Tibial artery (tissue), 4 donors: ENCODE measurements at regions not wholly inside any gene's neighbourhood (a gene's known extent, or its start where the extent isn't known, plus 50 kb on each side); places are given as distances from the start of the nearest gene placed in this dataset.

Experiments used
- DNase-seq, 2 donors: peaks; one replicate each; pipeline ENCODE4 v3.0.0-alpha.2; 2019
- H3K27ac ChIP-seq, 2 donors: fragments of 200-600 bp; sonication (generic) in 1 of 2; 1 replicate in 1 of 2; 2 replicates in 1 of 2; pipeline ENCODE4 v1.5.1; 2018 to 2019; ENCODE audit warnings: mild to moderate bottlenecking in 1 of 2
- H3K27me3 ChIP-seq, 2 donors: fragments of 200-600 bp; sonication (generic) in 1 of 2; one replicate each; pipeline versions ENCODE4 v1.5.1 to v1.6.0; 2016 to 2019
- H3K36me3 ChIP-seq, 3 donors: fragments of 200-600 bp; sonication (generic) in 2 of 3; one replicate each; pipeline ENCODE4 v1.5.1; 2016 to 2019; ENCODE audit warnings: mild to moderate bottlenecking in 2 of 3
- H3K4me1 ChIP-seq, 4 donors: fragments of 200-600 bp; sonication (generic) in 2 of 4; 1 replicate in 3 of 4; 2 replicates in 1 of 4; pipeline ENCODE4 v1.5.1; 2016 to 2019
- H3K4me3 ChIP-seq, 2 donors: fragments of 200-600 bp; sonication (generic) in 1 of 2; 1 replicate in 1 of 2; 2 replicates in 1 of 2; pipeline ENCODE4 v1.5.1; 2018 to 2019; ENCODE audit warnings: mild to moderate bottlenecking in 2 of 2
- H3K9me3 ChIP-seq, 3 donors: fragments of 200-600 bp; sonication (generic) in 1 of 3; one replicate each; pipeline ENCODE4 v1.5.1; 2016 to 2019
- intact Hi-C: fragments of 100-400 bp; cut with DNase I; formaldehyde crosslinking; loops from one replicate; pipeline ENCODE4 v1.15.0; 2023; ENCODE audit warnings: low total_unique reads
- TF ChIP-seq, protein P1 (sequence below), 2 experiments: fragments of 200-600 bp in 1 of 2; fragments of 450-650 bp in 1 of 2; IDR thresholded peaks; one replicate each; pipeline ENCODE4 v1.5.1; 2017 to 2019; ENCODE audit warnings: antibody characterized with exemption in 2 of 2, mild to moderate bottlenecking in 1 of 2, moderate library complexity in 1 of 2

GRCh38 chr20:12072221-12072953 is 154.7 kb downstream of the BTBD3 start:
- intact Hi-C loops: no loop called here
- Histone ChIP-seq H3K27ac (no peak overlapping the region), H3K9me3 (no peaks in the 10 kb centered on the region), H3K27me3 (no peaks in the 10 kb centered on the region), H3K36me3 (no peaks in the 10 kb centered on the region), H3K4me1 (peaks cover 0 to 3% (median 0%) of the 10 kb centered on the region in 4 donors), H3K4me3 (no peak overlapping the region)
- TF ChIP-seq, protein P1, sequence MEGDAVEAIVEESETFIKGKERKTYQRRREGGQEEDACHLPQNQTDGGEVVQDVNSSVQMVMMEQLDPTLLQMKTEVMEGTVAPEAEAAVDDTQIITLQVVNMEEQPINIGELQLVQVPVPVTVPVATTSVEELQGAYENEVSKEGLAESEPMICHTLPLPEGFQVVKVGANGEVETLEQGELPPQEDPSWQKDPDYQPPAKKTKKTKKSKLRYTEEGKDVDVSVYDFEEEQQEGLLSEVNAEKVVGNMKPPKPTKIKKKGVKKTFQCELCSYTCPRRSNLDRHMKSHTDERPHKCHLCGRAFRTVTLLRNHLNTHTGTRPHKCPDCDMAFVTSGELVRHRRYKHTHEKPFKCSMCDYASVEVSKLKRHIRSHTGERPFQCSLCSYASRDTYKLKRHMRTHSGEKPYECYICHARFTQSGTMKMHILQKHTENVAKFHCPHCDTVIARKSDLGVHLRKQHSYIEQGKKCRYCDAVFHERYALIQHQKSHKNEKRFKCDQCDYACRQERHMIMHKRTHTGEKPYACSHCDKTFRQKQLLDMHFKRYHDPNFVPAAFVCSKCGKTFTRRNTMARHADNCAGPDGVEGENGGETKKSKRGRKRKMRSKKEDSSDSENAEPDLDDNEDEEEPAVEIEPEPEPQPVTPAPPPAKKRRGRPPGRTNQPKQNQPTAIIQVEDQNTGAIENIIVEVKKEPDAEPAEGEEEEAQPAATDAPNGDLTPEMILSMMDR (IDR thresholded peaks at IDR 0.05): no peak
- no peak for DNase-seq

DNA sequence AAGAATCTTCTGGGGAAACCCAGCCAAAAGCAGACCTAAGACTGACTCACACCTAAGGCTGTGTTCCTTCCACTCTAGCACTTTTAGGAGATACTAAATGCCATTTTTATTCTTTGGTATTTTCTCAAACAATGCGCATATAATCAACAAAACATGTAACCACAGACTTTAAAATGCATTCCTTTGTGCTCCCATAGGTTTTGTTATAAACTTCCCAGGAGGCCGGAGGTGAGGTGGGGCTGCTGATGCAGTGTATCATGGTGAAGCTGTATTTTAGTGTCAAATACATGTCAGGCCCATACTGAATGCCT is 155.2 kb downstream of the BTBD3 start:
- peaks cover 0 to 3% (median 0%) of the 10 kb centered on the region in 4 donors for H3K4me1 ChIP-seq
- DNase-seq: no peak
- H3K4me3 ChIP-seq: no peak overlapping the region
- H3K9me3 ChIP-seq: no peaks in the 10 kb centered on the region
- TF ChIP-seq, protein P1 (IDR thresholded peaks at IDR 0.05): no peak
- no peaks in the 10 kb centered on the region for H3K27me3 ChIP-seq
- intact Hi-C loops: no loop called here
- H3K27ac ChIP-seq: no peak overlapping the region
- no peaks in the 10 kb centered on the region for H3K36me3 ChIP-seq

DNA sequence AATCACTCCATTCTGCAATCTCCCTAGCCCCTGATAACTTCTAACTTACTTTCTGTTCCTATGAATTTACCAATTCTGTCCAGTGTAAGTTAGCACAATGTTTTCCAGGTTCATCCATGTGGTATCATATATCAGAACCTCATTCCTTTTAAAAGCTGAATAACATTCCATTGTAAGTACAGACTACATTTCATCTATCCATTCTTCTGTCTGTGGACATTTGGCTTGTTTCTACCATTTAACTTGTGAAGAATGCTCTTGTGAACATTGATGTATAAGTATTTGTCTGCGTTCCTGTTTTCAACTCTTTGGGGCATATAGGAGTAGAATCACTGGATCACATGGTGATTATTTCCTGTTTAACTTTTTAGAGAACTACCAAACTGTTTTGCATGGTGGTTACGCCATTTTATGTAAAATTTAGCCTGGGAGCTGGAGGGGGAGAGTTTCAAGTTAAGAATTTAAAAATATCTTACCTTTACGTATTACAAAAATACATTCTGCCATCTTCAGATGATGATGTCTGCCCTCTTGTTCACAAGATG is 156.5 kb downstream of the BTBD3 start:
- no peak for DNase-seq
- no peak overlapping the region for H3K27ac ChIP-seq
- no peaks in the 10 kb centered on the region for H3K27me3 ChIP-seq
- no peaks in the 10 kb centered on the region for H3K9me3 ChIP-seq
- H3K36me3 ChIP-seq: no peaks in the 10 kb centered on the region
- H3K4me1 ChIP-seq: no peaks in the 10 kb centered on the region
- intact Hi-C loops: no loop called here
- no peak overlapping the region for H3K4me3 ChIP-seq
- TF ChIP-seq, protein P1 (IDR thresholded peaks at IDR 0.05): no peak

DNA sequence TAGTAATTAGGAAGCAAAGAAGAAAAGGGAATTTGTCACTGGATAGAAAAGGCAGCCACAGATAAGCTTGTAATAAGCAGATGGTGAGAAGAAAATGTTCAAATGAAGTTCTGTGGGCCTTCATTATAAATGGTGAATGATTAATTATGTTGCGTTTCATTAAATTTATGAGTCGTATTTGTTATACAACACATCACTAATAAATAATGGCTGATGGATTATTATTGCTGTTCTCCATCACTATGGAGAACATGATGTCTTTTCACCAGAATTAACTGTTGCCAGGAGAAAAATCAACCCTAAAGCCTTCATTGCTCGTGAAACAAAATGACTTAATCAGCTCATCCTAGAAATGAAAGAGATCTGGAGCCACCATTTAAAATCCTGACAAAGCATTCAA is 158.5 kb downstream of the BTBD3 start:
- intact Hi-C loops: no loop called here
- H3K36me3 ChIP-seq: no peaks in the 10 kb centered on the region

GRCh38 chr20:12077875-12078274 is 160.2 kb downstream of the BTBD3 start:
- DNase-seq: no peak
- Histone ChIP-seq H3K27me3 (no peaks in the 10 kb centered on the region), H3K9me3 (no peaks in the 10 kb centered on the region), H3K36me3 (no peaks in the 10 kb centered on the region), H3K4me3 (no peak overlapping the region), H3K4me1 (no peaks in the 10 kb centered on the region), H3K27ac (no peak overlapping the region)
- TF ChIP-seq, protein P1 (IDR thresholded peaks at IDR 0.05): no peak
- intact Hi-C loops: no loop called here

More for the DNA sequence above, 158.5 kb downstream of the BTBD3 start:
- DNase-seq: no peak
- no peaks in the 10 kb centered on the region for H3K4me1 ChIP-seq
- H3K4me3 ChIP-seq: no peak overlapping the region
- TF ChIP-seq, protein P1 (IDR thresholded peaks at IDR 0.05): no peak
- H3K27me3 ChIP-seq: no peaks in the 10 kb centered on the region
- no peaks in the 10 kb centered on the region for H3K9me3 ChIP-seq
- no peak overlapping the region for H3K27ac ChIP-seq
